GM23248 (cell line): ENCODE measurements at regions not wholly inside any gene's neighbourhood (a gene's known extent, or its start where the extent isn't known, plus 50 kb on each side); places are given as distances from the start of the nearest gene placed in this dataset.

Source experiments
- DNase-seq: peaks from one replicate; pipeline ENCODE4 v3.0.0-alpha.2; 2015
- H2AFZ ChIP-seq: fragments of 200-600 bp; sonication (generic); 2 replicates; pipeline ENCODE4 v1.6.1; 2016; ENCODE audit warnings: antibody characterized with exemption
- H3F3A ChIP-seq: fragments of 200-600 bp; sonication (generic); 2 replicates; pipeline ENCODE4 v1.6.1; 2016; ENCODE audit warnings: mild to moderate bottlenecking, antibody characterized with exemption, mixed run types; ENCODE audit not compliant: insufficient read depth
- H3K27ac ChIP-seq: fragments of 200-600 bp; sonication (generic); 2 replicates; pipeline ENCODE4 v1.5.1; 2016; ENCODE audit warnings: mild to moderate bottlenecking
- H3K27me3 ChIP-seq: fragments of 200-600 bp; sonication (generic); replicated peaks from 2 replicates; pipeline ENCODE4 v1.6.1; 2016; ENCODE audit warnings: mild to moderate bottlenecking; ENCODE audit not compliant: insufficient read depth
- H3K36me3 ChIP-seq: fragments of 200-600 bp; sonication (generic); 2 replicates; pipeline ENCODE4 v1.6.1; 2016; ENCODE audit warnings: low read depth, mild to moderate bottlenecking
- H3K4me1 ChIP-seq: fragments of 200-600 bp; sonication (generic); 2 replicates; pipeline ENCODE4 v1.6.1; 2016; ENCODE audit warnings: mild to moderate bottlenecking; ENCODE audit not compliant: insufficient read depth
- H3K4me2 ChIP-seq: fragments of 200-600 bp; sonication (generic); one replicate; pipeline ENCODE4 v1.6.1; 2016; ENCODE audit warnings: mild to moderate bottlenecking; ENCODE audit not compliant: unreplicated experiment
- H3K4me3 ChIP-seq: fragments of 200-600 bp; sonication (generic); 2 replicates; pipeline ENCODE4 v1.5.1; 2016; ENCODE audit warnings: mild to moderate bottlenecking
- H3K79me2 ChIP-seq: fragments of 200-600 bp; sonication (generic); 2 replicates; pipeline ENCODE4 v1.6.1; 2016; ENCODE audit warnings: mild to moderate bottlenecking; ENCODE audit not compliant: insufficient read depth
- H3K9ac ChIP-seq: fragments of 200-600 bp; sonication (generic); 2 replicates; pipeline ENCODE4 v1.6.1; 2016; ENCODE audit warnings: mild to moderate bottlenecking
- H3K9me2 ChIP-seq: fragments of 200-600 bp; sonication (generic); 2 replicates; pipeline ENCODE4 v1.6.1; 2016; ENCODE audit warnings: mixed run types, mild to moderate bottlenecking, moderate library complexity; ENCODE audit not compliant: insufficient read depth
- H3K9me3 ChIP-seq: fragments of 200-600 bp; sonication (generic); one replicate; pipeline ENCODE4 v1.6.1; 2017; ENCODE audit warnings: low read depth
- H4K20me1 ChIP-seq: fragments of 200-600 bp; sonication (generic); 2 replicates; pipeline ENCODE4 v1.6.0; 2016; ENCODE audit not compliant: insufficient read depth
- EZH2 ChIP-seq: fragments of 200-600 bp; sonication (generic); IDR thresholded peaks from 2 replicates; pipeline ENCODE4 v1.6.1; 2018; ENCODE audit warnings: antibody characterized with exemption, mild to moderate bottlenecking; ENCODE audit not compliant: insufficient read depth, poor library complexity, severe bottlenecking
- EZH2phosphoT487 ChIP-seq: fragments of 200-600 bp; sonication (generic); IDR thresholded peaks from 2 replicates; pipeline ENCODE4 v1.6.1; 2018; ENCODE audit warnings: antibody characterized with exemption, moderate library complexity, mild to moderate bottlenecking, low read depth; ENCODE audit not compliant: insufficient read depth
- WGBS, 2 experiments: methylation state at CpG; one replicate each; pipeline ENCODE4 v1.1.6; 2015 to 2017; ENCODE audit warnings: low lambda C conversion rate in 2 of 2, low coverage in 1 of 2; ENCODE audit errors: missing lambda C conversion rate in 2 of 2; 5-methylcytosine and 5-hydroxymethylcytosine counted together
- in situ Hi-C: fragments of 300-500 bp; cut with MboI; formaldehyde crosslinking; loops from 2 replicates; pipeline ENCODE4 v1.15.0; 2020

DNA sequence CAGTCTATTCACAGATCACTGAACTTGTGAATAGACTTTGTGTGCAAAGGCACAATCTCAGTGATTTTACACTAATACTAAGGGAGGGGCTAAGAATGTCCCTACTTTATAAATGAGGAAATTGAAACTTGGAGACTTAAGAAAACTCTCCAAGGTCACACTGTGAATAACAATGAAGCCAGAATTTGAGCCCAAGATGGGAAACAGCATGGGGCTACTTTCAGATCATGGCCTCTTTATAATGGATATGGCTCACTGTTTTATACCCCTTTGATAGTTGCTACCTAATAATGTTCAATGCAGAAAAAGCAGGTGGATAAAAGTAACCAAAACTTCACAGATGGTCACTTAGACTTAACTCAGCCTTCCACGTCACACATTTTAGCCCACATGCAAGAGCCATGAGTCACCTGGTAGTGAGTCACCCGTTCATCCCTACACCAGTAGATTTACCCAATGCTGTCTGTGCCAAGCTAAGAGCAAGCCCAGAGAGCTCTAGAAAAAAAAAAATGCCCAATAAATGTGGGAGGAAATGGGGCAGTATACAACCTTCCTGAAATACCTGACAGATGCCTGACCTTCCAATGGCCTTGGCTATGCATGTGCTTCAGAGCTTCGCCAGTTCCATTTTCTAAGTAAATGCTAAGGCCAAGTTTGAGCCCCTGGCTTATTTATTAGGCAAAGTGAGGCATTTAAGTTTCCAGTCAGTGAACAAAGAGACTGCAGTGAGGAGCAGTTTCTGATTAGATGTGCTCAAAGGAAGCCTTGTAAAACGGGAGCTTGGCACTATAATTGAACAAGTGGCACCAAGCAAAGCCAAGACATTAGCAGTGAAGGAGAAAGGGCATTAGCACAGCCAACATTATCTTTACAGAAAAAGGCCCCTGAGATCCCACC is 219.7 kb downstream of the TMEM114 start:
- TF ChIP-seq EZH2phosphoT487: no peak
- Histone ChIP-seq H3K9me3 (no peaks in the 10 kb centered on the region), H3K9ac (no peak overlapping the region), H3K36me3 (no peaks in the 10 kb centered on the region), H3K27ac (no peak overlapping the region), H3K79me2 (no peaks in the 10 kb centered on the region), H3F3A (no peaks in the 10 kb centered on the region), H3K4me2 (no peak overlapping the region), H3K4me1 (no peaks in the 10 kb centered on the region), H3K4me3 (no peak overlapping the region), H3K27me3 (no peaks in the 10 kb centered on the region), H3K9me2 (no peaks in the 10 kb centered on the region), H4K20me1 (no peaks in the 10 kb centered on the region), H2AFZ (no peak overlapping the region)
- WGBS, 2 experiments: 10% methylated on average over 4 of the region's 4 CpGs
- in situ Hi-C loops: no loop called here
- DNase-seq: peak; percentile 23

DNA sequence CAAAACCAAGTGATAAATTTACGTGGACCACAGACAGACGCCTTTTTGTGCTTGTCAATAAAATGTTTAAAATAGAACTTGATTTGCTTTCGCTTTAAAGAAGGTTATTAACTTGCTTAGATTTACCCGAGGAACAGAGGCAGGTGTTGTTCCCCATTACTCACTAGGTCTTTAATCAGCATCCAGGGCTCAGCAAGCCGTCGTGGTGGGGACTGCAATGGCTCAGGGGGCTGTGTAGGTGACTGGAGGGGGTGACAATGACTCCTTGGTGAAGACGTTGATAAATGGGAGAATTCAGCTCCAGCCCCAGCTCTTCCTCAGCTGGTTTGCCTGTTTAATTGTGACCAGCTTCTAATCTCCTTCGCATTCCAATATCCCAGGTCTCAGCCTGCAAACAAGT is 231.4 kb downstream of the TMEM114 start:
- DNase-seq: no peak
- WGBS, 2 experiments: 25 to 26% methylated on average over 8 of the region's 8 CpGs
- H3K4me3 ChIP-seq: no peak overlapping the region

DNA sequence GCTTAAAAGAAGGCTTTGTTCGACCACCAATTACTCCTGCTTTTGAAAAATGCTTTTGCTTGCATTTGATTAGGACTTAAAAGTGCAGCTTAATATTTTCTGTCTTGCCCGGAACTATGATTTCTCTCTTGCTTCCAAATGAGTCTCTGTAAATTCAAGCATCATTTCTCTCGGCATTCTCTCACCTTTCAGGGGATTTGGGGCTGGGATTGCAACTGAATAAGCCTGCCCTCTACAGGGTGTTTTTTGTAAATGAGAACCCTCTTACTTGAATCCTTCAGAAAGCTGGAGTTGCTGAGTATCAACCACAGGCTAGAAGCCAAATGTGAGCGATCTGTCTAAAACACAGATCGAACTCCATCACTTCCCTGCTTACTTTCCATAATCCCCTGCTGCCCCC is 234.6 kb downstream of the TMEM114 start:
- Histone ChIP-seq H3K9me3 (no peaks in the 10 kb centered on the region), H3K4me1 (no peaks in the 10 kb centered on the region), H4K20me1 (no peaks in the 10 kb centered on the region), H3K27me3 (no peaks in the 10 kb centered on the region), H2AFZ (no peak overlapping the region), H3F3A (no peaks in the 10 kb centered on the region), H3K27ac (no peak overlapping the region), H3K9me2 (no peaks in the 10 kb centered on the region), H3K9ac (no peak overlapping the region), H3K4me3 (no peak overlapping the region), H3K79me2 (no peaks in the 10 kb centered on the region), H3K36me3 (no peaks in the 10 kb centered on the region), H3K4me2 (no peak overlapping the region)
- TF ChIP-seq EZH2phosphoT487 (no peak), EZH2 (no peak)
- no peak for DNase-seq
- 5 to 7% methylated on average over 5 of the region's 5 CpGs for WGBS, 2 experiments
- in situ Hi-C loops: no loop called here

More for the DNA sequence above, 231.4 kb downstream of the TMEM114 start:
- Histone ChIP-seq H3K27ac (no peak overlapping the region), H4K20me1 (no peaks in the 10 kb centered on the region), H2AFZ (no peak overlapping the region), H3K79me2 (no peaks in the 10 kb centered on the region), H3K9ac (no peak overlapping the region), H3F3A (no peaks in the 10 kb centered on the region), H3K4me2 (no peak overlapping the region), H3K9me3 (no peaks in the 10 kb centered on the region), H3K36me3 (no peaks in the 10 kb centered on the region), H3K4me1 (no peaks in the 10 kb centered on the region), H3K27me3 (no peaks in the 10 kb centered on the region), H3K9me2 (no peaks in the 10 kb centered on the region)
- in situ Hi-C loops: no loop called here
- TF ChIP-seq EZH2 (no peak), EZH2phosphoT487 (no peak)

GRCh38 chr16:8346294-8346693 is 244.0 kb downstream of the TMEM114 start:
- H4K20me1 ChIP-seq: no peaks in the 10 kb centered on the region
- H3K36me3 ChIP-seq: no peaks in the 10 kb centered on the region
- in situ Hi-C loops: no loop called here
- TF ChIP-seq EZH2phosphoT487 (no peak), EZH2 (no peak)
- H3K9me2 ChIP-seq: no peaks in the 10 kb centered on the region
- no peak overlapping the region for H3K4me2 ChIP-seq
- no peaks in the 10 kb centered on the region for H3F3A ChIP-seq
- H3K9me3 ChIP-seq: no peaks in the 10 kb centered on the region
- H3K9ac ChIP-seq: no peak overlapping the region
- H3K79me2 ChIP-seq: no peaks in the 10 kb centered on the region
- peak; percentile 4 for DNase-seq
- H3K27me3 ChIP-seq: no peaks in the 10 kb centered on the region
- no peak overlapping the region for H3K27ac ChIP-seq
- H2AFZ ChIP-seq: no peak overlapping the region
- no peaks in the 10 kb centered on the region for H3K4me1 ChIP-seq
- WGBS, 2 experiments: 31 to 35% methylated on average over 3 of the region's 3 CpGs
- H3K4me3 ChIP-seq: no peak overlapping the region

DNA sequence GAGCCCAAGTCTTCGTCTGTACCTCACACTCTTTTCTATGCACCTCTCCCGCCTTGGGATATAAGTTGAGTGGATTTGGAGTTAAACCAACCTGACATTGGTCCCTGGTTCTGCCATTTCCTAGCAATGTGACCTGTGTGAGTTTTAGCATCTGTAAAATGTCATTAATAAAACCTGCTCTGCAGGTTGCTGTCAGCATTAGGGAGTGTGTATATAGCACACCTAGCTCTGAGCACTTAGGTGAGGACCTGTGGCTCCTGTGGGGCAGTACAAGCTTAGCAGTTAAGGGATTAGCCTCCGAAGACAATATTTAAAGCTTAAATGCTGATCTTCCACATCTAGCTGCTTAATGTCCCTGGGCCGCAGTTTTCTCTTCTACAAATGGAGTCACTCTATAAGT is 248.0 kb downstream of the TMEM114 start:
- in situ Hi-C loops: no loop called here
- Histone ChIP-seq H3K79me2 (no peaks in the 10 kb centered on the region), H3K9ac (no peak overlapping the region), H2AFZ (no peak overlapping the region), H3K27ac (no peak overlapping the region), H3K9me2 (no peaks in the 10 kb centered on the region), H3K4me3 (no peak overlapping the region), H3K27me3 (no peaks in the 10 kb centered on the region), H3K36me3 (no peaks in the 10 kb centered on the region), H3F3A (no peaks in the 10 kb centered on the region), H3K9me3 (no peaks in the 10 kb centered on the region), H4K20me1 (no peaks in the 10 kb centered on the region), H3K4me2 (no peak overlapping the region), H3K4me1 (no peaks in the 10 kb centered on the region)
- WGBS, 2 experiments: 12 to 20% methylated on average over 4 of the region's 4 CpGs
- no peak for DNase-seq
- no peak for TF ChIP-seq EZH2
- TF ChIP-seq EZH2phosphoT487: no peak
